Fibroblast of the aortic adventitia (primary cell): ENCODE measurements at regions not wholly inside any gene's neighbourhood (a gene's known extent, or its start where the extent isn't known, plus 50 kb on each side); places are given as distances from the start of the nearest gene placed in this dataset.

Experiments
- DNase-seq: peaks from one replicate; pipeline ENCODE4 v3.0.0-alpha.2; 2010; ENCODE audit warnings: low read depth
- H3K4me3 ChIP-seq: 2 replicates; pipeline ENCODE4 v1.5.1; 2011; ENCODE audit warnings: low read depth, mild to moderate bottlenecking, control low read depth, low read length, moderate library complexity
- TF ChIP-seq, protein P1 (sequence below): IDR thresholded peaks from 2 replicates; pipeline ENCODE4 v1.5.1; 2011; ENCODE audit warnings: mild to moderate bottlenecking, low read length, control low read depth, inconsistent platforms; ENCODE audit not compliant: insufficient read depth

DNA sequence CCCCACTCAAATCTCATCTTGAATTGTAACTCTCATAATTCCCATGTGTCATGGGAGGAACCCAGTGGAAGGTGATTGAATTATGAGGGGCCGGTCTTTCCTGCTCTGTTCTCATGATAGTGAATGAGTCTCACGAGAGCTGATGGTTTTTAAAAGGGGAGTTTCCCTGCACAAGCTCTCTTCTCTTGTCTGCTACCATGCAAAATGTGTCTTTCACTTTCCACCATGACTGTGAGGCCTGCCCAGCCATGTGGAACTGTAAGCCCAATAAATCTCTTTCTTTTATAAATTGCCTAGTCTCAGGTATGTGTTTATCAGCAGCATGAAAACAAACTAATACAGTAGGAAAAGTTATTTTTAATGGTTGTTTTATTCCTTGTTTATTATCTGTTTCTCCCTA is 146.0 kb downstream of the FSCB start:
- no peak overlapping the region for H3K4me3 ChIP-seq
- DNase-seq, result no peak
- TF ChIP-seq, protein P1, sequence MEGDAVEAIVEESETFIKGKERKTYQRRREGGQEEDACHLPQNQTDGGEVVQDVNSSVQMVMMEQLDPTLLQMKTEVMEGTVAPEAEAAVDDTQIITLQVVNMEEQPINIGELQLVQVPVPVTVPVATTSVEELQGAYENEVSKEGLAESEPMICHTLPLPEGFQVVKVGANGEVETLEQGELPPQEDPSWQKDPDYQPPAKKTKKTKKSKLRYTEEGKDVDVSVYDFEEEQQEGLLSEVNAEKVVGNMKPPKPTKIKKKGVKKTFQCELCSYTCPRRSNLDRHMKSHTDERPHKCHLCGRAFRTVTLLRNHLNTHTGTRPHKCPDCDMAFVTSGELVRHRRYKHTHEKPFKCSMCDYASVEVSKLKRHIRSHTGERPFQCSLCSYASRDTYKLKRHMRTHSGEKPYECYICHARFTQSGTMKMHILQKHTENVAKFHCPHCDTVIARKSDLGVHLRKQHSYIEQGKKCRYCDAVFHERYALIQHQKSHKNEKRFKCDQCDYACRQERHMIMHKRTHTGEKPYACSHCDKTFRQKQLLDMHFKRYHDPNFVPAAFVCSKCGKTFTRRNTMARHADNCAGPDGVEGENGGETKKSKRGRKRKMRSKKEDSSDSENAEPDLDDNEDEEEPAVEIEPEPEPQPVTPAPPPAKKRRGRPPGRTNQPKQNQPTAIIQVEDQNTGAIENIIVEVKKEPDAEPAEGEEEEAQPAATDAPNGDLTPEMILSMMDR, result no peak

DNA sequence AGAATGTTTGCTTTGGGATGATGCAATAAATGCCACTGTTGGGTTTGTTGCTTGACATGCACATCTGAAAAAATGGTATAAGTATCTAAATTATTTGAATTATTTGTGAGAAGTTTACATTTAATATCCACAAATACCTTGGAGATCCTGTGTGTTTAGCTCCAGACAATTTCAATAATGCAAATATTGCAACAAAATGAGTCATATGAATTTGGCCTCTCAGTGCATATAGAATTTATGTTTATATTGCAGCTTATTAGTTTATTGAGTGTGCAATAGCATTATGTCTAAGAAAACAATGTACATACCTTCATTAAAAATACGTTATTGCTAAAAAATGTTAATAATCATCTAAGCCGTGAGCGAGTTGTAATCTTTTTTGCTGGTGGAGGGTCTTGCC is 153.3 kb downstream of the FSCB start:
- DNase-seq, result no peak
- H3K4me3 ChIP-seq, result no peak overlapping the region
- TF ChIP-seq, protein P1, result no peak

DNA sequence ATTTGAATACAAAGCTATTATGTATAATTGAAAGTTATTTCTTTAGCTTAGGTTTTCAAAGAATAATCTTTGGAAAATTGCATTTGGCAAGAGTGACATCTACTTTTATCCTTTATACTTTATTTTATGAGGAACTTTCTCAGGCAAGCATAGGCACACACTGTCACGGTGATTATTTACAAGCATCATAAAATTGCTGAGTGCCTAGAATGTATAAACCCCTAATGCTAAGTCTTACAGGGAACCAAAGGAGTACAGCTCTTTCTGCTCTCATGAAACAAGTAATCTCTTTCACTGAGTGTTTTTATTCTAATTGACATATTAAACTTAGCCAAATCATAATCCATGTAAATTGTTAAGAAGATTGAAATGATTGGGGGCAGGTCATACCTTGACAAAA is 154.9 kb downstream of the FSCB start:
- no peak overlapping the region for H3K4me3 ChIP-seq
- DNase-seq, result no peak
- TF ChIP-seq, protein P1, result no peak

DNA sequence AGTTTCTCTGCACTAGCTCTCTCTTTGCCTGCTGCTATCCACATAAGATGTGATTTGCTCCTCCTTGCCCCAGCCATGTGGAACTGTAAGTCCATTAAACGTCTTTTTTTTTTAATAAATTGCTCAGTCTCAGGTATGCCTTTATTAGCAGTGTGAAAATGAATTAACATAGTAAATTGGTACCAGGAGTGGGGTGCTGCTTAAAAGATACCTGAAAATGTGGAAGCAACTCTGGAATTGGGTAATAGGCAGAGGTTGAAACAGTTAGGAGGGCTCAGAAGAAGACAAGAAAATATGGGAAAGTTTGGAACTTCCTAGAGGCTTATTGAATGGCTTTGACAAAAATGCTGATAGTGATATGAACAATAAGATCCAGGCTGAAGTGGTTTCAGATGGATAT is 159.8 kb downstream of the FSCB start:
- DNase-seq, result no peak
- H3K4me3 ChIP-seq, result no peak overlapping the region
- TF ChIP-seq, protein P1, result no peak

DNA sequence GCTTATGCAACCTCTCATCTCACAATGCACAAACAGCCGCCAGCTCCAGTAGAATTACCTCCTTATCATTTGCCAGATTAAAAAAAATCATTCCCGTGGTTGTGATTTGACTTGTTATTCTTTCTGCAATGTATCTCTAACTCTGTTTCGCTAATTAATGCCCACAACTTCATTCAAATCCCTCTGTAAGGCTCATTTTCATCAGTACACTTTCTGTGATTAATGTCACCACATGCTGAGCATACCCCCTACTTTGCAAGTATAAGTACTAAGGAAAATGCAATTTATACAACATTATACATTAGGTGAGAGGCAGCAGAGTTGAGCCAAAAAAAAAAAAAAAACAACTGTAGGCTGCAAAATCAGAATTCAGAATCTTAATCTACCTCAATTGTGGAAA is 166.0 kb downstream of the FSCB start:
- no peak for DNase-seq
- no peak overlapping the region for H3K4me3 ChIP-seq
- TF ChIP-seq, protein P1, result no peak

DNA sequence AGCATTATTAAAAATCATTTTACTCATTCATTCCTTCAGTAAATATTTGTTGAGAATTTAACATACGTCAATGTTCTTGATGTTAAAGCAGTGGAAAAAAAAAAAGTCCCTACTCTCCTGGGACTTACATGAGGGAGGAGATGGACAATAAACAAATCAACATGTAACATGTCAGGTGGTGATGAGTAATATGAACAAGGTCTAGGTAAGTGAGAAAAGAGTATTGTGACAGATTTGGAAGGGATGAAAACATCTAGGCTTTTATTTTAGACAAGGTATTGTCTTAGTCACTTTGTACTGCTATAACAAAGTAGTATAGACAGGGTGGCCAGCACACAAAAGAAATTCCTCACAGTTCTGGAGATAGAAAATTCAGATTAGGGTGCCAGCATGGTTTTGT is 167.2 kb downstream of the FSCB start:
- TF ChIP-seq, protein P1, result no peak
- DNase-seq, result no peak
- H3K4me3 ChIP-seq, result no peak overlapping the region

DNA sequence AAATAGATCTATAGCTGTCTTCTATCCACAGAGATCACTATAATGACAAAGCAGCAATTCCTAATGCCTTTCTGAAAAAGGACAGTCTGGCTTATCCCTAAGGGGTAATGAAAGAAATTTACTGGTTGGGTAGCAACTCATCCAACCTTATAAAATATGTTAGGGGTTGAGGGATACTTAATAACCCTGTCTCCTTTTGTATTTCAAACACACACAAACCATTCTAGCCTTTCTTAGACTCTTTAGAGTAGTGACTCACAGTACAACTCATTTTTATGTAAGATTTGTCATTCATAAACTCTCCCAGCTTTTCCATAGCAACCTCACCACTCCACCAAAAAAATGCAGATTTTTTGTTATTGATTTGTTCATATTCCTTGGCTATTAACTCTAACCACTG is 167.9 kb downstream of the FSCB start:
- no peak for DNase-seq
- no peak overlapping the region for H3K4me3 ChIP-seq
- TF ChIP-seq, protein P1, result no peak
